Type B pancreatic cell (in vitro differentiated cells): ENCODE measurements at regions not wholly inside any gene's neighbourhood (a gene's known extent, or its start where the extent isn't known, plus 50 kb on each side); places are given as distances from the start of the nearest gene placed in this dataset.
"Not testable (repeated sequence)": the region's sequence is repeated elsewhere in the genome, so short reads cannot be mapped to it uniquely, and the experiment has no call there.

Experiments used
- DNase-seq: peaks from one replicate; pipeline ENCODE4 v3.0.0; 2021; ENCODE audit warnings: mixed read lengths; ENCODE audit not compliant: unreplicated experiment; ENCODE audit errors: extremely low spot score
- H3K27ac Mint-ChIP-seq: 2 replicates; pipeline ENCODE4 v1.8.0; 2021; ENCODE audit warnings: mild to moderate bottlenecking, mixed read lengths
- H3K27me3 Mint-ChIP-seq: 2 replicates; pipeline ENCODE4 v1.8.0; 2021; ENCODE audit warnings: mixed read lengths
- H3K36me3 Mint-ChIP-seq: 2 replicates; pipeline ENCODE4 v1.8.0; 2021; ENCODE audit warnings: mixed read lengths
- H3K4me1 Mint-ChIP-seq: one replicate; pipeline ENCODE4 v1.8.0; 2021; ENCODE audit warnings: mixed read lengths; ENCODE audit not compliant: unreplicated experiment
- H3K4me3 Mint-ChIP-seq: 2 replicates; pipeline ENCODE4 v1.8.0; 2021; ENCODE audit warnings: mild to moderate bottlenecking, mixed read lengths
- H3K9me3 Mint-ChIP-seq: 2 replicates; pipeline ENCODE4 v1.8.0; 2021; ENCODE audit warnings: mixed read lengths
- CTCF ChIP-seq: fragments of 200-600 bp; sonication (generic); conservative IDR thresholded peaks from 2 replicates; pipeline ENCODE4 v1.5.0; 2021; ENCODE audit warnings: antibody characterized with exemption, mild to moderate bottlenecking

DNA sequence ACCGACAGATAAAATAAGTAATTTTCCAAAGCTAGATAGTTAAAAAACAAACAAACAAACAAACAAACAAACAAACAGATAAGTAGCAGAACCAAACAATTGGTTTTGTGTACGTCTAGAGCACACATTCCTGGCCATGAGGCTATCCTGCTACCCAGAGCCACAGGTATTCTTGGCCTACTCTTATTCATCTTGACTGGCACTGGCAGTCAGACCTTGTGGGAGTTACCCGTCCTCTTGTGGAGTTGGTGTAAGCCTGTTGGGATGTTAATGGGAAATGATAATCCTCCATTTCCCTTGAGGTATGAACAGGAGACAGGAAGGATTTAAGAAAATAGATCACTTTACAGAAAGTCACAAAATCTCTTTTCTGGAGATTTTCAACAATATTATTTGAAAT, 142.4 kb upstream of the MEOX2 start:
- Mint-ChIP-seq H3K36me3 (no peaks in the 10 kb centered on the region), H3K27me3 (peaks cover 4% of the 10 kb centered on the region), H3K27ac (no peak overlapping the region), H3K4me3 (no peak overlapping the region), H3K9me3 (no peaks in the 10 kb centered on the region), H3K4me1 (peaks cover 4% of the 10 kb centered on the region)
- DNase-seq: no peak
- TF ChIP-seq CTCF: no peak

DNA sequence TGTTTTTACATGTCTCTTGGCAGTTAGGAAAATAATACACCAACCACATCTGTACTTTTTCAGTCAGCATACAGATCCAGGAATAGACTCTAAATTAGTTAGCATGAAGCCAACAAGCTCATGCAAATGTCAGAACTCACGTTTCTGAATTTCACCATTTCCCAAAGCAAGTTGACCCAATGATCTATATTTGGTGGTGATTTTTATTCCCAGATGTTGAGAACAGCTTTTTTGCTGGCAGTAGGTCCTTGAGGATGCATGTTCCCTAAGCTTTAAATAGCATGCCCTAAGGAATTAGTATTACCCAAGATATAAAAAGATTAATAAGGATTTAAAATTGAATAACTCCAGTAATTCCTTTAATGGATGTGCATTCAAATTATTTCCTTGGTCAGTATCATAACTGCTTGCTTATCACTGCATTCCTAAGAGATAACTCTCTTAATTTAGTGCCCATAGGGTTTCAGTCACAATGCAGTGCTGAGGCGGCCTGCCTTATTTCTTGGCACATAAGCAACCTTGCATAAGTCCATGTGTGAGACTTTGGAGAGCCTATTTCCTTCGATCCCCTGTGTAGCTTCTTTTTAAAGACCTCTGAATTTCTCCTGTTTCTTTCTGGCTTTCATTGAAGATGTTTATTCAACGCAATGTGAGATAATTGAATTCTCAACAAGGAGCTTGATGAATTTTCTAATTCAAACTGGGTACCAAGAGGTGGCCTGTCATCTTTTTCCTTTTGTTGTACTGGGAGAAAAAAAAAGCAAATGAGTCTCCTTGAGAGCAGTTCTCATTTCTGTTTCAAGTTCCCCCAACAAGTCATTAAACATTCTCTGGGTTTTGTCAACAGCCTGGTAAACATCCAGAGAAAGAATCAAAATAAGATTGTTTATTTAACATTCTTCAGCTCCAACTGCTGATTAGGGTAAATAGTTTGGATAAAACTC, 135.3 kb upstream of the MEOX2 start:
- H3K27ac Mint-ChIP-seq: no peak overlapping the region
- no peak for TF ChIP-seq CTCF
- no peaks in the 10 kb centered on the region for H3K9me3 Mint-ChIP-seq
- no peak overlapping the region for H3K4me3 Mint-ChIP-seq
- no peaks in the 10 kb centered on the region for H3K36me3 Mint-ChIP-seq
- H3K4me1 Mint-ChIP-seq: no peaks in the 10 kb centered on the region
- H3K27me3 Mint-ChIP-seq: no peaks in the 10 kb centered on the region
- no peak for DNase-seq

- Mint-ChIP-seq H3K9me3 (no peaks in the 10 kb centered on the region), H3K27me3 (no peaks in the 10 kb centered on the region), H3K4me1 (no peaks in the 10 kb centered on the region), H3K4me3 (no peak overlapping the region), H3K36me3 (no peaks in the 10 kb centered on the region), H3K27ac (no peak overlapping the region)
- no peak for DNase-seq
- TF ChIP-seq CTCF: no peak
These were observed 133.8 kb upstream of the MEOX2 start for GRCh38 chr7:15820319-15820718.

DNA sequence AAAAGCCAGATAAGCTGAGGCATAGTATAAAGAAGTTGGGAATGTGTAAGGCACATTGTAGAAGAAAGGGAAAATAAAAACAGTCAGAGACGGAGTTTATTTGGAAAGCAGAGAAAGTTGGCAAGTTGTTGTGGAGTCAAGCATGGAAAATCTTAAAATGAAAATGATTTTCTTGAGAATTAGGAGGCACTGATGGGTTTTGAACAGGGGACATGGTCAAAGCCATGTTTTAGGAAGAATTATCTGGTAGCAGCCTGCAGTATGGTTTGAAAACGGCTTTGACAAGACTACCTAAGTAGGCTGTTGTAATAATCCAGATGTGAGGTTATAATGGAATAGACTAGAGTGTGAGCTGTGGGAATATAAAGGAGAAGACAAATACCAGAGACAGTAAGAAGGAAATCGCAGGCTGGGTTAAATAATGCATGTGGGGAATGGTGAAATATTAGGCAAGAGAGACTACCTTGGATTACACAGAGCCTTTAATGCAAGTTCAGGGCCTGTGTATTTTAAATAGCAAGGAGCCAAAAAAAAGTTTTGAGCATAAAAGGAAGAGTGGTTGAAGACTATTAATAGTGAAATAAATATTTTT, 130.4 kb upstream of the MEOX2 start:
- H3K9me3 Mint-ChIP-seq: no peaks in the 10 kb centered on the region
- no peak overlapping the region for H3K27ac Mint-ChIP-seq
- no peaks in the 10 kb centered on the region for H3K36me3 Mint-ChIP-seq
- no peak for TF ChIP-seq CTCF
- no peak overlapping the region for H3K4me3 Mint-ChIP-seq
- no peaks in the 10 kb centered on the region for H3K27me3 Mint-ChIP-seq
- no peaks in the 10 kb centered on the region for H3K4me1 Mint-ChIP-seq
- no peak for DNase-seq

GRCh38 chr7:15813448-15813847, 127.0 kb upstream of the MEOX2 start:
- no peak for DNase-seq
- no peak overlapping the region for H3K4me3 Mint-ChIP-seq

DNA sequence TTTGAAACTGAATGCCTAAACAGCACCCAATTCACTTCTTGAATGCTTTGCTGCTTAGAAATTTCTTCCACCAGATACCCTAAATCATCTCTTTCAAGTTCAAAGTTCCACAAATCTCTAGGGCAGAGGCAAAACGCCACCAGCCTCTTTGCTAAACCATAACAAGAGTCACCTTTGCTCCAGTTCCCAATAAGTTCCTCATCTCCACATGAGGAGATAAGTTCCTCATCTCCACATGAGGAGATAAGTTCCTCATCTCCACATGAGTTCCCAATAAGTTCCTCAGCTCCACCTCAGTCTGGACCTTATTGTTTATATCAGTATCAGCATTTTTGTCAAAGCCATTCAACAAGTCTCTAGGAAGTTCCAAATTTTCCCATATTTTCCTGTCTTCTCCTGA, 123.9 kb upstream of the MEOX2 start:
- not testable (repeated sequence) for H3K36me3 Mint-ChIP-seq, H3K27ac Mint-ChIP-seq, H3K27me3 Mint-ChIP-seq, H3K9me3 Mint-ChIP-seq, H3K4me1 Mint-ChIP-seq, H3K4me3 Mint-ChIP-seq, DNase-seq

More at GRCh38 chr7:15813448-15813847, 127.0 kb upstream of the MEOX2 start:
- Mint-ChIP-seq H3K36me3 (no peaks in the 10 kb centered on the region), H3K27me3 (no peaks in the 10 kb centered on the region), H3K9me3 (no peaks in the 10 kb centered on the region), H3K4me1 (no peaks in the 10 kb centered on the region), H3K27ac (no peak overlapping the region)
- no peak for TF ChIP-seq CTCF

GRCh38 chr7:15809936-15810335, 123.5 kb upstream of the MEOX2 start:
- not testable (repeated sequence) for H3K4me3 Mint-ChIP-seq, H3K36me3 Mint-ChIP-seq, H3K27ac Mint-ChIP-seq, H3K9me3 Mint-ChIP-seq, H3K4me1 Mint-ChIP-seq, H3K27me3 Mint-ChIP-seq, DNase-seq
